Loucy (cell line): ENCODE measurements at regions not wholly inside any gene's neighbourhood (a gene's known extent, or its start where the extent isn't known, plus 50 kb on each side); places are given as distances from the start of the nearest gene placed in this dataset.

ENCODE experiments used
- CTCF ChIP-seq: fragments of 200-600 bp; sonication (generic); conservative IDR thresholded peaks from 2 replicates; pipeline ENCODE4 v1.5.1; 2014; ENCODE audit warnings: mild to moderate bottlenecking, antibody characterized with exemption, low read length
- EZH2phosphoT487 ChIP-seq: fragments of 200-600 bp; IDR thresholded peaks from 2 replicates; pipeline ENCODE4 v1.6.1; 2018; ENCODE audit warnings: antibody characterized with exemption, mild to moderate bottlenecking, moderate library complexity, borderline replicate concordance

GRCh38 chr5:142204219-142204618, 95.6 kb downstream of the NDFIP1 start:
- TF ChIP-seq CTCF = no peak
- no peak for TF ChIP-seq EZH2phosphoT487
